ENCODE measurements at regions not wholly inside any gene's neighbourhood (a gene's known extent, or its start where the extent isn't known, plus 50 kb on each side); places are given as distances from the start of the nearest gene placed in this dataset.
"Not testable (repeated sequence)": the region's sequence is repeated elsewhere in the genome, so short reads cannot be mapped to it uniquely, and the experiment has no call there.

GRCh38 chr20:16842486-16843120 lies 94.4 kb downstream of the OTOR start:
- no peak for ATAC-seq
- Mint-ChIP-seq H3K36me3 (ENCODE audit: low read depth) (no peaks in the 10 kb centered on the region), H3K4me3 (no peak overlapping the region)

GRCh38 chr20:16844406-16844805 lies 96.2 kb downstream of the OTOR start:
- DNase-seq: no peak
- Mint-ChIP-seq H3K4me3 (no peak overlapping the region), H3K4me1 (no peaks in the 10 kb centered on the region), H3K27ac (no peak overlapping the region), H3K27me3 (no peaks in the 10 kb centered on the region), H3K36me3 (ENCODE audit: low read depth) (no peaks in the 10 kb centered on the region), H3K9me3 (peaks cover 3% of the 10 kb centered on the region)
- no peak for ATAC-seq

More at GRCh38 chr20:16842486-16843120, 94.4 kb downstream of the OTOR start:
- no peak overlapping the region for H3K27ac Mint-ChIP-seq
- no peaks in the 10 kb centered on the region for H3K4me1 Mint-ChIP-seq
- no peak for DNase-seq
- H3K9me3 Mint-ChIP-seq: peaks cover 3% of the 10 kb centered on the region
- H3K27me3 Mint-ChIP-seq: no peaks in the 10 kb centered on the region

- DNase-seq (no peak), ATAC-seq (no peak)
- Mint-ChIP-seq H3K27ac (no peak overlapping the region), H3K27me3 (no peaks in the 10 kb centered on the region), H3K4me1 (no peaks in the 10 kb centered on the region), H3K36me3 (ENCODE audit: low read depth) (no peaks in the 10 kb centered on the region), H3K9me3 (peaks cover 3% of the 10 kb centered on the region), H3K4me3 (no peak overlapping the region)
Observed at GRCh38 chr20:16846006-16846405, 97.8 kb downstream of the OTOR start.

GRCh38 chr20:16848061-16848460 lies 99.9 kb downstream of the OTOR start:
- no peaks in the 10 kb centered on the region for H3K4me1 Mint-ChIP-seq
- ATAC-seq: no peak
- no peaks in the 10 kb centered on the region for H3K27me3 Mint-ChIP-seq
- no peak for DNase-seq
- no peak overlapping the region for H3K4me3 Mint-ChIP-seq
- no peaks in the 10 kb centered on the region for H3K36me3 Mint-ChIP-seq (ENCODE audit: low read depth)
- H3K27ac Mint-ChIP-seq: no peak overlapping the region
- peaks cover 3% of the 10 kb centered on the region for H3K9me3 Mint-ChIP-seq

GRCh38 chr20:16848526-16848925 lies 100.4 kb downstream of the OTOR start:
- Mint-ChIP-seq H3K9me3 (peaks cover 3% of the 10 kb centered on the region), H3K36me3 (ENCODE audit: low read depth) (no peaks in the 10 kb centered on the region), H3K4me1 (no peaks in the 10 kb centered on the region), H3K4me3 (no peak overlapping the region), H3K27ac (no peak overlapping the region), H3K27me3 (no peaks in the 10 kb centered on the region)
- ATAC-seq (no peak), DNase-seq (no peak)

GRCh38 chr20:16860914-16861313 lies 112.8 kb downstream of the OTOR start:
- peaks cover 19% of the 10 kb centered on the region for H3K9me3 Mint-ChIP-seq
- DNase-seq: no peak
- peaks cover 3% of the 10 kb centered on the region for H3K27me3 Mint-ChIP-seq
- no peaks in the 10 kb centered on the region for H3K4me1 Mint-ChIP-seq
- no peaks in the 10 kb centered on the region for H3K36me3 Mint-ChIP-seq (ENCODE audit: low read depth)
- no peak overlapping the region for H3K27ac Mint-ChIP-seq
- H3K4me3 Mint-ChIP-seq: no peak overlapping the region
- ATAC-seq: no peak

- DNase-seq (no peak), ATAC-seq (no peak)
- Mint-ChIP-seq H3K9me3 (peaks cover 14% of the 10 kb centered on the region), H3K4me3 (no peak overlapping the region), H3K27ac (no peak overlapping the region), H3K4me1 (no peaks in the 10 kb centered on the region), H3K27me3 (peaks cover 3% of the 10 kb centered on the region), H3K36me3 (ENCODE audit: low read depth) (no peaks in the 10 kb centered on the region)
Observed at GRCh38 chr20:16861708-16862107, 113.5 kb downstream of the OTOR start.

- no peaks in the 10 kb centered on the region for H3K36me3 Mint-ChIP-seq (ENCODE audit: low read depth)
- H3K27ac Mint-ChIP-seq: no peak overlapping the region
- ATAC-seq (no peak), DNase-seq (no peak)
- no peak overlapping the region for H3K4me3 Mint-ChIP-seq
- H3K27me3 Mint-ChIP-seq: no peaks in the 10 kb centered on the region
- no peaks in the 10 kb centered on the region for H3K4me1 Mint-ChIP-seq
- peaks cover 12% of the 10 kb centered on the region for H3K9me3 Mint-ChIP-seq
Observed at GRCh38 chr20:16863303-16863702, 115.1 kb downstream of the OTOR start.

GRCh38 chr20:16864069-16864468 lies 115.9 kb downstream of the OTOR start:
- Mint-ChIP-seq H3K27ac (no peak overlapping the region), H3K4me3 (no peak overlapping the region), H3K4me1 (no peaks in the 10 kb centered on the region), H3K27me3 (no peaks in the 10 kb centered on the region), H3K36me3 (ENCODE audit: low read depth) (no peaks in the 10 kb centered on the region), H3K9me3 (peaks cover 8% of the 10 kb centered on the region)
- ATAC-seq (no peak), DNase-seq (no peak)

- no peak for DNase-seq
- no peaks in the 10 kb centered on the region for H3K27me3 Mint-ChIP-seq
- H3K27ac Mint-ChIP-seq: no peak overlapping the region
- H3K4me1 Mint-ChIP-seq: no peaks in the 10 kb centered on the region
- no peaks in the 10 kb centered on the region for H3K36me3 Mint-ChIP-seq (ENCODE audit: low read depth)
- peaks cover 8% of the 10 kb centered on the region for H3K9me3 Mint-ChIP-seq
- ATAC-seq: no peak
- no peak overlapping the region for H3K4me3 Mint-ChIP-seq
Observed at GRCh38 chr20:16864963-16865362, 116.8 kb downstream of the OTOR start.

GRCh38 chr20:16865406-16865805 lies 117.2 kb downstream of the OTOR start:
- ATAC-seq: no peak
- H3K4me1 Mint-ChIP-seq: no peaks in the 10 kb centered on the region
- H3K27me3 Mint-ChIP-seq: no peaks in the 10 kb centered on the region
- H3K27ac Mint-ChIP-seq: no peak overlapping the region
- no peak overlapping the region for H3K4me3 Mint-ChIP-seq
- peaks cover 8% of the 10 kb centered on the region for H3K9me3 Mint-ChIP-seq
- no peak for DNase-seq
- H3K36me3 Mint-ChIP-seq (ENCODE audit: low read depth): no peaks in the 10 kb centered on the region

- ATAC-seq; H3K27ac Mint-ChIP-seq; H3K4me1 Mint-ChIP-seq; H3K27me3 Mint-ChIP-seq; DNase-seq; H3K36me3 Mint-ChIP-seq (ENCODE audit: low read depth); H3K4me3 Mint-ChIP-seq; H3K9me3 Mint-ChIP-seq: not testable (repeated sequence)
Observed at GRCh38 chr20:16873124-16873523, 125.0 kb downstream of the OTOR start.

- no peak overlapping the region for H3K4me3 Mint-ChIP-seq
- no peak for ATAC-seq
- H3K9me3 Mint-ChIP-seq: peaks cover 3% of the 10 kb centered on the region
- H3K27ac Mint-ChIP-seq: no peak overlapping the region
- no peak for DNase-seq
- H3K27me3 Mint-ChIP-seq: no peaks in the 10 kb centered on the region
- no peaks in the 10 kb centered on the region for H3K36me3 Mint-ChIP-seq (ENCODE audit: low read depth)
- no peaks in the 10 kb centered on the region for H3K4me1 Mint-ChIP-seq
Observed at GRCh38 chr20:16877053-16877554, 128.9 kb downstream of the OTOR start.

GRCh38 chr20:16885746-16886145 lies 137.6 kb downstream of the OTOR start:
- Mint-ChIP-seq H3K9me3 (peaks cover 3% of the 10 kb centered on the region), H3K27ac (no peak overlapping the region), H3K4me1 (no peaks in the 10 kb centered on the region), H3K27me3 (peaks cover 2% of the 10 kb centered on the region), H3K36me3 (ENCODE audit: low read depth) (no peaks in the 10 kb centered on the region), H3K4me3 (no peak overlapping the region)
- DNase-seq (no peak), ATAC-seq (no peak)

- Mint-ChIP-seq H3K27me3 (no peaks in the 10 kb centered on the region), H3K4me1 (no peaks in the 10 kb centered on the region), H3K9me3 (no peaks in the 10 kb centered on the region), H3K4me3 (no peak overlapping the region), H3K27ac (no peak overlapping the region), H3K36me3 (ENCODE audit: low read depth) (no peaks in the 10 kb centered on the region)
- ATAC-seq: no peak
- no peak for DNase-seq
Observed at GRCh38 chr20:16898433-16898832, 150.3 kb downstream of the OTOR start.

- DNase-seq: no peak
- no peak for ATAC-seq
- H3K36me3 Mint-ChIP-seq (ENCODE audit: low read depth): no peaks in the 10 kb centered on the region
- no peaks in the 10 kb centered on the region for H3K4me1 Mint-ChIP-seq
- no peak overlapping the region for H3K27ac Mint-ChIP-seq
- no peaks in the 10 kb centered on the region for H3K27me3 Mint-ChIP-seq
- H3K9me3 Mint-ChIP-seq: no peaks in the 10 kb centered on the region
- H3K4me3 Mint-ChIP-seq: no peak overlapping the region
Observed at GRCh38 chr20:16902662-16903061, 154.5 kb downstream of the OTOR start.
